ENCODE measurements at regions not wholly inside any gene's neighbourhood (a gene's known extent, or its start where the extent isn't known, plus 50 kb on each side); places are given as distances from the start of the nearest gene placed in this dataset.

GRCh38 chr3:180391001-180391400, 211.0 kb upstream of the TTC14 start:
- TF ChIP-seq POLR2A (IDR thresholded peaks at IDR 0.05) (no peak), CTCF (IDR thresholded peaks at IDR 0.05) (no peak), EP300 (IDR thresholded peaks at IDR 0.05; ENCODE audit: low read depth) (no peak), POLR2AphosphoS5 (IDR thresholded peaks at IDR 0.05) (no peak)
